CD4-positive, alpha-beta T cell treated with Interleukin-6 for 4 hours (primary cell): ENCODE measurements at regions not wholly inside any gene's neighbourhood (a gene's known extent, or its start where the extent isn't known, plus 50 kb on each side); places are given as distances from the start of the nearest gene placed in this dataset.
A peak's percentile ranks its signal among the peaks of the same experiment; 100 is the strongest.
"Not testable (repeated sequence)": the region's sequence is repeated elsewhere in the genome, so short reads cannot be mapped to it uniquely, and the experiment has no call there.

Source experiments
- DNase-seq: peaks from one replicate; pipeline ENCODE4 v3.0.0-alpha.2; 2020; ENCODE audit warnings: mixed read lengths

- no peak for DNase-seq
These were observed 282.5 kb downstream of the MEX3B start for GRCh38 chr15:81763304-81763703.

- DNase-seq = no peak
These were observed 285.1 kb downstream of the MEX3B start for GRCh38 chr15:81760686-81761085.

- DNase-seq = no peak
These were observed 287.0 kb downstream of the MEX3B start for GRCh38 chr15:81758818-81759284.

GRCh38 chr15:81755626-81756025 lies 290.2 kb downstream of the MEX3B start:
- no peak for DNase-seq

- DNase-seq = no peak
These were observed 291.7 kb downstream of the MEX3B start for GRCh38 chr15:81754078-81754477.

- DNase-seq = no peak
These were observed 292.8 kb downstream of the MEX3B start for GRCh38 chr15:81752974-81753373.

- DNase-seq = peak; percentile 1
These were observed 293.3 kb downstream of the MEX3B start for GRCh38 chr15:81752546-81752942.

- no peak for DNase-seq
These were observed 293.8 kb downstream of the MEX3B start for GRCh38 chr15:81751816-81752545.

- DNase-seq = no peak
These were observed 294.6 kb downstream of the MEX3B start for GRCh38 chr15:81751256-81751655.

GRCh38 chr15:81749716-81750375 lies 296.0 kb downstream of the MEX3B start:
- DNase-seq = no peak

- no peak for DNase-seq
These were observed 298.3 kb downstream of the MEX3B start for GRCh38 chr15:81747482-81747881.

GRCh38 chr15:81747026-81747425 lies 298.8 kb downstream of the MEX3B start:
- DNase-seq = no peak

- DNase-seq = no peak
These were observed 301.5 kb downstream of the MEX3B start for GRCh38 chr15:81744364-81744763.

GRCh38 chr15:81740416-81740815 lies 305.4 kb downstream of the MEX3B start:
- DNase-seq = no peak

- no peak for DNase-seq
These were observed 316.5 kb downstream of the MEX3B start for GRCh38 chr15:81729340-81729739.

- no peak for DNase-seq
These were observed 317.1 kb downstream of the MEX3B start for GRCh38 chr15:81728726-81729125.

- DNase-seq = no peak
These were observed 320.2 kb downstream of the MEX3B start for GRCh38 chr15:81725590-81725989.

GRCh38 chr15:81724536-81724935 lies 321.3 kb downstream of the MEX3B start:
- no peak for DNase-seq

GRCh38 chr15:81723701-81724100 lies 322.1 kb downstream of the MEX3B start:
- DNase-seq = no peak

- no peak for DNase-seq
These were observed 322.6 kb downstream of the MEX3B start for GRCh38 chr15:81723113-81723651.

- not testable (repeated sequence) for DNase-seq
These were observed 329.4 kb downstream of the MEX3B start for GRCh38 chr15:81716468-81716867.

GRCh38 chr15:81710328-81710727 lies 335.5 kb downstream of the MEX3B start:
- no peak for DNase-seq

GRCh38 chr15:81706816-81707346 lies 332.9 kb upstream of the TMC3 start:
- DNase-seq = not testable (repeated sequence)

- DNase-seq = not testable (repeated sequence)
These were observed 331.7 kb upstream of the TMC3 start for GRCh38 chr15:81705727-81706126.
